ENCODE measurements at regions not wholly inside any gene's neighbourhood (a gene's known extent, or its start where the extent isn't known, plus 50 kb on each side); places are given as distances from the start of the nearest gene placed in this dataset.
"Not testable (repeated sequence)": the region's sequence is repeated elsewhere in the genome, so short reads cannot be mapped to it uniquely, and the experiment has no call there.

DNA sequence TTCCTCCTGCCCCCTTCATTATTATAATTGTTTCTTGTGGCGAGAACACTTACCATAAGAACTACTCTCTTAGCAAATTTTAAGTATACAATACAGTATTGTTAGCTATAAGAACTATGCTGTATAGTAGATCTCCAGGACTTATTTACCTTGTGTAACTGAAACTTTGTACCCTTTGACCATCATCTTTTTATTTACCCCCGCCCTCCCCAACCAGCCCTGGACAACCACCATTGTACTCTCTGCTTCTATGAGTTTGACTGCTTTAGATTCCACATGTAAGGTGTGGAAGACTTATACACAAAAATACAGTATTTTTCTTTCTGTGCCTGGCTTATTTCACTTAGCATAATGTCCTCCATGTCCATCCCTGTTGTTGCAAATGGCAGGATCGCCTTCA lies 161.1 kb downstream of the PHF8 start:
- no peak for DNase-seq (ENCODE audit: low read depth in 2 of 3, low spot score in 1 of 3)

DNA sequence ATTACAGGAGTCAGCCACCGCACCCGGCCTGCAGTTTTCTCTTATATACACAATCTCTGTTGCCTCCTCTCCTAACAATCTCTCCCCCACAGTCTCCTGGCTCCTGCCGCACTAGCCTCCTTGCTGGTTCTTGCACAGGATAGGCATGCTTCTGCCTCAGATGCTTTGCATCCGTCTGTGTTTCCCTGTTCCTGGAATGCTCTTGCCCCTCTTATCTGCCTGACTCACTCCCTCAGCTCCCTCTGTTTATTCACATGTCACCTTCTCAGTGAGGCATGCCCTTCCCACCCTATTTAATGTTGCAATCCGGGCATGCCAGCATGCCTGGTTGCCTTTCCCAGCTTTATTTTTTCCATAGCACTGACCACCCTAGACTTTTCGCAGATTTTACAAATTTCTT lies 161.9 kb downstream of the PHF8 start:
- no peak for DNase-seq (ENCODE audit: low read depth in 2 of 3, low spot score in 1 of 3)

DNA sequence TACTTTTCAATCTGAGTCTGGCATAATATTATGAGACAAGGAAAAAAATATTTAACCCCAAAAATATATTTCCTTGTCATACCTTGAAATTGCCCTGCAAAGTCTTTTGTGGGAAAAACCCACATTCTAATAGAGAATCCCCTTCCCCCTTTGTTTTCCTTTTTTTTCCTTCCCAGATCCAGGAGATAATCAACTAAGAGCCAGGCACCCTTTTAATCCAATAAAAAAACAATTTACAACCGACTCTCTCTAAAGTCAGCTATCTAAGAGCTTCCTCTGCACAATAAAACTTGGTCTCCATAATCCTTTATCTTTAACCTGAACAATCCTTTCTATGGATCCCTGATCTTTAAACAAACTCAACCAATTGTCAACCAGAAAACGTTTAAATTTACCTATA lies 163.5 kb downstream of the PHF8 start:
- DNase-seq (ENCODE audit: low read depth in 2 of 3, low spot score in 1 of 3) = not testable (repeated sequence)

DNA sequence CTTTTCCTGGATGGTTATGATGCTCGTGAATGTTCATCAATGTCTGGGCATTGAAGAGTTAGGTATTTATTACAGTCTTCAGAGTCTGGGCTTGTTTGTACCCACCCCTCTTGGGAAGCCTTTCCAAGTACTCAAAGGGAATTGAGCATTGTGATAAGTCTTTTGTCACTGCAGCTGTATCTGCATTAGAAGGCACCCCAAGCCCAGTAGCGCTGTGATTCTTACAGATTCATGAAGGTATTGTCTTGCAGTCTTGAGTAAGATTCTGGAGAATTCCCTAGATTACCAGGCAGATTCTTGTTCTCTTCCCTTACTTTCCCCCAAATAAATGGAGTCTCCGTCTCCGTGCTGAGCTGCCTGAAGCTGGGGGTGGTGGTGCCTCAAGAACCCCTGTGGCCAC lies 173.4 kb upstream of the HUWE1 start:
- DNase-seq (ENCODE audit: low read depth in 2 of 3, low spot score in 1 of 3) = no peak

DNA sequence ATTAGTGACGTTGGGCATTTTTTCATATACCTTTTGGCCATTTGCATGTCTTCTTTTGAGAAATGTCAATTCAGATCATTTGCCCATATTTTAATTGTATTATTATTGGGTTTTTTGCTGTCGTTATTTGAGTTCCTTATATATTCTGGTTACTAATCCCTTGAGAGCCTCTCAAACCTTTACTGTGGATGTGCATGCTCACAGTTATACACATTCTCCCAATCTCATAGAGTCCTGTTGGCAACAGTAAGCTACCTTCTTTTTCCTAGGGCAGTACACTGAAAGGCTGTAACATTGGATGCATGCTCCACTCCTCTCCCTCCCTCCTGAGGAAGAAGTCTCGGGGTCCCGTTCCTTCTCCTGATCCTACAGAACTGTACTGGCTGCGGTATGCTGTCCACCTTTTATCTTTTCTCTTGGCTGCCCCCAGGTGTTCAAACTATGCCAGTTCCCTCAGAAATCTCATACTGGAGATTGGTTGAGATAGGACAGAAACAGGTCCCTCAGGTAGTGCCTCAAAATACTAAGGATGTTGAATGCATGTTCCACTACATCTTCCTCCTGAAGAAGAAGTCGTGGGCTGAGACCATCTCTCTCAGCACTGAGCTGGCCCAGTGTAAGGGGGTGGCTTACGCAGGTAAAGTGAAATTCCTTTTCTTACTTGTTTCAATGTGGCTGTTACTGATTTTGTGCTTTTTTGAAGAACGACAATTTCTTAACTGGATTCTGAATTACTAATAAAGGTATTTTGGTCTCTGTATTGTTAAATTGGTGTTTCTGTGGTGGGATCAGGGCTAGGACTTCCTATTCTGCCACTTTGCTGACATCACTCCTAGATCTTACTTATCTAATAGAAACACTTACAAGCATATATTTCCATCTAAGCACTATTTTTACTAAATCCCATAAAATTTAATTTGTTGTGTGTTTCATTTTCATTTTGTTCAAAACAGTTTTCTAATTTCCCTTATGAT lies 145.4 kb upstream of the HUWE1 start:
- DNase-seq (ENCODE audit: low read depth in 2 of 3, low spot score in 1 of 3) = peak; percentile 21 to 52 (median 30)

DNA sequence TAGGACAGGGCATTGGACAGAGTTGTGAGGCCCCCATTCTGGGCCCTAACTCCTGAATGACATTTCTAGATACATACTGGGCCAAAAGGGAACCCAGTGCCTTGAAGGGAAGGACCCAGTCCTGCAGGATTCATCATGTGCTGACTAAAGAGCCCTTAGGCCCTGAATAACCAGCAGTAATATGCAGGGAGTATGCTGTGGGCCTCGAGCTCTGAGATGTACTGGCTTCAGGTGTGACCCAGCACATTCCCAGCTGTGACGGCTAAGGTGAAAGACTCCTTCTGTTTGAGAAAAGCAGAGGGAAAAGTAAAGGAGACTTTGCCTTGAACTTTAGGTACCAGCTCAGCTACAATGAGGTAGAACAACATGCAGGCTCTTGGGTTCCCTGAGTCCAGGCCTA lies 138.2 kb upstream of the HUWE1 start:
- DNase-seq (ENCODE audit: low read depth in 2 of 3, low spot score in 1 of 3) = no peak

DNA sequence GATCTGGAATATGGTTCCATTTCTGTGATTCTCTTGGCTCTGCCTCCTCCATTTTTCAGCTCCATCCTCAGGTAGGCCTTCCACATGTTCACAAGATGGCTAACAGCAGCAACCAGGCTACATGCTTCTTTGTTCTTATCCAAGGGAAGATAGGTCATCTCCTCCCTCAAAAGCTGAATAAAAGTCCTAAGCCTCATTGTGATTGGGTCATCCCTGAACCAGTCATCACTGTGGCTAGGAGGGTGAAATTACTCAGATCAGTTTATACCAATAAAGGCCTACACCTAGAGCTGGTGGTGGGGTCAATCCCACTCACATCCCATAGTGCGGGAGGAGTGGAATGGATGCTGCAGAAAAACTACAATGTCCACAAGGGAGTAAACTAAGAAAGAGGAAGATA lies 131.6 kb upstream of the HUWE1 start:
- DNase-seq (ENCODE audit: low read depth in 2 of 3, low spot score in 1 of 3) = not testable (repeated sequence)

DNA sequence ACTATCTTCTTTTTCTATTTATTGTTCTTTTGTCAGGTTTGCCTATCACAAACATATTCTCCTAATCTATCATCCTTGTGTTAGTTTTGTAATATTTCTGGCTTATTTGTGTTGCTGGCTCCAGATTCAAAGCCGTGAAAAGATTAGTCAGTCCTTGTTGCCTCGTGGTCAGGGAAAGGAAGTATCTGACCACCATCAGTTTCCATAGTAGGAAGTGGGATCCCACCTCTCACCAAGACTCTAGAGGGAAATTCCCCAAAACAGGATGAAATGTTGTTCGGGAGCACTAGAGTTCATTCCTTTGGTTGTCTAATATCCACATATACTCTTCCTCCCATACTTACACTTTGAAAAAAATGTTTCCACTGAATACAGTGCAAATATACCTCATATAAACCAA lies 131.0 kb upstream of the HUWE1 start:
- no peak for DNase-seq (ENCODE audit: low read depth in 2 of 3, low spot score in 1 of 3)

DNA sequence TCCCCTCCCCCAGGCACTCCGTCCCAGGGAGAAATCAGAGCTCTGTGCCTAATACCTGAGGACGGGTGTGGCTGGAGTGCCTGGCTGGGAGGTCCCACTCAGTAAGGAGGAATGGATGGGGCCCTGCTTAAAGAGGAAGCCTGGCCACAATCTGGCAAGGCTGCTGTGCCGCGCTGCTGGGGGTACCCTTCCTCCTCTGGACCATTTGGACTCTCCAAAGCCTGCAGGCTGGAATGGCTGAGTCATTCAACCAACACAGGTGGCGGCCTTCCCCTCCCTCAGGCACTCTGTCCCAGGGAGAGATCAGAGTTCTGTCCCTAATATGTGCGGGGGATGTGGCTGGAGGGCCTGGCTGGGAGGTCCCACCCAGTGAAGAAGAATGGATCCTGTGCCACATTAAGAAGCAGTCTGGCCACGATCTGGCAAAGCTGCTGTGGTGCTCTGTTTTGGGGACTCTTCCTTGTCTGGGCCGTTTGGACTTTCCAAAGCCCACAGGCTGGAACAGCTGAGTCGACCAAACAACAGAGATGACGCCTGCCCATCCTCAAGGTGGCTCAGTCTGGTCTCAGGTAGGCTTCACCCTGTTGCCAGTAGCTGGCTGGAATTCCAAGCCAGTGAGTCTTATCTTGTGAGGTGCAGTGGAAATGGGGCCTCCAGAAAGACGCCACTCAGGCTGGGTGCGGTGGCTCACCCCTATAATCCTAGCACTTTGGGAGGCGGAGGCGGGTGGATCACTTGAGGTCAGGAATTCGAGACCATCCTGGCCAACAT lies 127.3 kb upstream of the HUWE1 start:
- DNase-seq (ENCODE audit: low read depth in 2 of 3, low spot score in 1 of 3) = no peak

DNA sequence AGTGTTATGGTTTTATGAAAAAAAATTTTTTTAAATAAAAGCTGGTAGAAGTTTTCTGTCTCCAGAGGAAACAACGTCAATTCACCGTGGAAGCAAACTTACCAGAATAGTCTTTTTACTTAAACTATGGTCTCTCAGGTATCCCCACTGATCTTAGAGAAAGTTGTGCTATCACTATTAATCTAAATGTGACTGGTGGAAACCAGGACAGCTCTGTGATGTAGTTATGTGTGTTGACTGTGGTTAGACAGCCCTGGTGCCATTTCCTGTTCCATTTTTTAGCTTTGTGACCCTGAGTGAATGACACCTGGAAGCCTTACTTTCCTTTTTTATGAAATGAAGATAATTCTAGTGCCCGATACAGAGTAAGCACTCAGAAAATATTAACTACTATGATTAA lies 111.8 kb upstream of the HUWE1 start:
- no peak for DNase-seq (ENCODE audit: low read depth in 2 of 3, low spot score in 1 of 3)

DNA sequence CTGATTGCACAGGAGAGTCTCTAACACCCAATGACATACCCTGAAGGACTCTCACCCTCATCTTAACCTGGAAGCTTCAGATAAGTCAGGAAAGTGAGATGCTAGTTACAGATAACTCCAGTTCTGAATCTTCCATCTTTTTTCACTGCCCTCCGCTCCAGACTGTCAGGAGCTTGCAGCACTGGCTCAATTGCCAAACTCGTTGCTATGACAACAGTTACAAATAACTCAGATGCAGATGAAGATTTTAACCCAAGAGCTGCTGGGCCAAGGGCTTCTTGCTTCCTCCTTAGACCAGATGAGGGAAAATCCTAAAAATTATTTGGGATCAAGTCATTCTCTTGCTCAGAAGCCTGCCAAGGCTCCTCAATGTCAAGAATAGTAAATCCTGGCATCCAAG lies 109.1 kb upstream of the HUWE1 start:
- DNase-seq (ENCODE audit: low read depth in 2 of 3, low spot score in 1 of 3) = no peak

DNA sequence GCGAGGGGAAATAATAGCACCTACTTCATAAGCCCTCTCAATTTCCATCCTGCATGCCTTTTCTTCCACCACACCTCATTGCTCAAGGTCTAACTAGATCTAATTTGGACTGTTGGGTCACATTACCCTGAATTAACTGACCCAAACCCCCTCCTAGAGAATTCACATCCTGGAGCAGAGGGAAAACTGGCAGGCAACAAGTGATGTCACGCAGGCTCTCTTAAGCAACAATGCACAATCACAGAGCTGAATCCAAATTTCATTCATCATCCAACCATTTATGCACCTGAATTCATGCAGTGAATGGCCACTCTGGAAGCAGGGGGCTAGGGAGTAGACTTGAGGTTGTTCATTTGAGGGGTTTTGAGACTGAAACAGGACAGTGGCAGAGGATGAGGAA lies 107.7 kb upstream of the HUWE1 start:
- no peak for DNase-seq (ENCODE audit: low read depth in 2 of 3, low spot score in 1 of 3)

DNA sequence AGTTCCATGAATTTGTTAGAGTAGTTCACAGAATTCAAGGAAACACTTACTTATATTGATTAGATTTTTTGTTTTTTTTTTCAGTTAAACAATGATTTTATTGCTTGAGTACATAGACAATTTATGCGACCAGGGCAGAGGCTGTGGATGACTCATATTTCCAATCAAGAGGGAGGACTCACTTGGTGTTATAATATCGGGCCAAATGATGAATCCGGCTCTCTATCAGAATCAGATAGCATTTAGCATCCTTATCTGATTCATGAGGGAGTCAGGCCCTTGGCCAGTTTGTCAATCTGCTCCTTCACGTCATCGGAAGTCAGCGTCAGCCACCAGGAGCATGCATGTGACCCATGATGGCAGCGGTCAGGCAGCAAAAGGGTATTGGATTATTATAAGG lies 82.3 kb upstream of the HUWE1 start:
- DNase-seq (ENCODE audit: low read depth in 2 of 3, low spot score in 1 of 3) = no peak

DNA sequence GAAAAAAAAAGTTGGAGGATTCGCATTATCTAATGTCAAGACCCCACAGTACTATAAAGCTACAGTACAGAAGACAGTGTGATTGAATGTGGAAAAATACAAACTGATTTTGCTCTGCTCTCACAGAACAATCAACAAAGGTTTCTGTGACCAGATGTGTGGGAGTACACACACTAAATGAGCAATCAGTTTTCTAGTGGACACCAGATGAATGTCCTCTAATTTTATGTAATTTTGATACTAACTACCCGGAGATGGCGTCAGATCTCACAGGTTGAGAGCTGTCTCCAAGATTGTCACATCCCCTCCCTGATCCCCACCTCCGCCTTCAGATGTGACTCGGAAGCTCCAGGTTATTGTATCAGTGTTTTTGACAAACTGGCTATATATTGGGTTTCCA lies 81.9 kb upstream of the HUWE1 start:
- no peak for DNase-seq (ENCODE audit: low read depth in 2 of 3, low spot score in 1 of 3)

DNA sequence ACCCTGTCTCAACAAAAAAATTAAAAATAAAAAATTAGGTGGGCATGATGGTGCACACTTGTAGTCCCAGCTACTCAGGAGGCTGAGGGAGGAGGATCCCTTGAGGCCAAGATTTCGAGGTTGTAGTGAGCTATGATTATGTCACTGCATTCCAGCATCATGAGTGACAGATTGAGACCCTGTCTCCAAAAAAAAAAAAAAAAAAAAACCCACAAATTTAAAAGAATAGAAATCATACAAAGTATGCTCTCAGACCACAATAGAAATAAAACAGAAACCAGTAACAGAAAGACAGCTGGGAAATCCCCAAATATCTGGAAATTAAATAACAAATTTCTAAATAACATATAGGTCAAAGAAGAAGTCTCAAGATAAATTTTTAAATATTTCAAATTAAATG lies 81.0 kb upstream of the HUWE1 start:
- no peak for DNase-seq (ENCODE audit: low read depth in 2 of 3, low spot score in 1 of 3)

DNA sequence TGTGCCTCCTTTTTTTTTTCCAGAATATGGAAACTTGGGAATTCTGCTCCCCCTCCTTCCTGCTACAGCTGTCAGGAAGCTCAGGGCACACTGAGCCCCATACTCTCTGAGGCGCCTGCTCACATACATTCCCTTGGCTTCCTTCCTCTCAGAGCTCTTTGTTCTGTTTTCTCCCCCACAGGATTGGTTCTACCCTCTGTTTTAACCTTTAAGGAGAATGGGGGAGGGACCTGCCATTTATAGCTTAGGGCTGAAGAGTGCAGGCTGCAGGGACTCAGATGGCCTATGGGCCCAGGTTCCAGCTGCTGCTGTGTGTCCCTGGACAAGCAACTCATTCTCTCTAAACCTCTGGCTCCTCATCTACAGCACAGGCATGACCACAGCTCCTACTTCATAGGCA lies 70.7 kb upstream of the HUWE1 start:
- DNase-seq (ENCODE audit: low read depth in 2 of 3, low spot score in 1 of 3) = not testable (repeated sequence)

DNA sequence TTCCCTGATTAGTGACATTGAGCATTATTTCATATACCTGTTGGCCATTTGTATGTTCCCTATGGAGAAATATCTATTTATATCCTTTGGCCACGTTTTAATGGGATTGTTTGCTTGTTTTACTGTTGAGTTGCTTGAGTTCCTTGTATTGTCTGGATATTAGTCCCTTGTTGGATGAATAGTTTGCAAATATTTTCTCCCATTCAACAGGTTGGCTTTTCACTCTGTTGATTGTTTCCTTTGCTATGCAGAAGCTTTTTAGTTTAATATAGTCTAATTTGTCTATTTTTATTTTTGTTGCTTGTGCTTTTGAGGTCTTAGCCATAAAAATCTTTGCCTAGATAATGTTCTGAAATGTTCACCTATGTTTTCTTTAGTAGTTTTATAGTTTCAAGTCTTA lies 60.2 kb upstream of the HUWE1 start:
- DNase-seq (ENCODE audit: low read depth in 2 of 3, low spot score in 1 of 3) = no peak

DNA sequence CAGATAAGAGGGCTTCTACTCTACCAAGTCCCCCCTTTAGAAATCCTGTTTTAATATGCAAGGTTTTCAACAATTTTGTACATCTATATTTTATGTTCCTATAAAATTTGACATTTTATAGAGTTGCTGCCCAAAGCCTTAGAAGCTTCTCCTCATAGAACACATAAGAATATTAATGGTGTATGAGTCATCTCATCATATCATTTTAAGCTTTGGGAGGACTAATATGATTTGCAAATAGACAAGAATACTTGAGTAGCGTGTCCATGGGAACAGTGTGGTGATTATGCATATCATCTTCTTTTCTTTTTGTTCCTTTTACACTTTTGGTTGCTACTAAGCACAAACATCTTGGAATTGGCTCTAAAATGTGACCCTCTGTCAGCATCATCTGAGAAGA lies 56.7 kb upstream of the HUWE1 start:
- DNase-seq (ENCODE audit: low read depth in 2 of 3, low spot score in 1 of 3) = no peak

DNA sequence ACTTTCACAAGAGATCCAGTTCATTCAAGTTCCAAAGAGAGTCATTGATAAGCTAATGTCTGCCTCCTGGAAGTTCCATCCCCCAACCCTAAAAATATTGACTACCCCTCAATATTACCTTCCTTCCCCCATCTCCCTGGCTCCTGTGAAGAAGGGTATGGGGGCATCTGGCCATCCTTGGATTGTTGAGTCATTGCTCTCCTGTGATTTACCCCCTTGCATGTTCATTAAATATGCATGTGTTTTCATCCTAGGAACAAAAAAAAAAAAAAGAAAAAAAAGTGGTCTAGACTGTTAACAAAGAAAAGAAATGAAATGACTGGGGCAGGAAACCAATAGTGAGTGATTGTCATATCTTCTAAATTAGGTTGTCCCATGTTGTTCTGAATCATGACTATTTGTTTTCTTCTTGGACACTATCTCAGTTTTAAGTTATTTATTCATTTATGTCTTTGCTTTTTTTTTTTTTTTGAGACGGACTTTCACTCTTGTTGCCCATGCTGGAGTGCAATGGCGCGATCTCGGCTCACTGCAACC lies 51.9 kb upstream of the HUWE1 start:
- no peak for DNase-seq (ENCODE audit: low read depth in 2 of 3, low spot score in 1 of 3)

Data from stimulated activated CD4-positive, alpha-beta T cell treated with anti-CD3 and anti-CD28 coated beads, Interleukin-12 subunit alpha, Interleukin-12 subunit beta, amount 100 ng/mL, for 48 hours (primary cell).